ENCODE measurements at regions not wholly inside any gene's neighbourhood (a gene's known extent, or its start where the extent isn't known, plus 50 kb on each side); places are given as distances from the start of the nearest gene placed in this dataset.
A peak's percentile ranks its signal among the peaks of the same experiment; 100 is the strongest.

DNA sequence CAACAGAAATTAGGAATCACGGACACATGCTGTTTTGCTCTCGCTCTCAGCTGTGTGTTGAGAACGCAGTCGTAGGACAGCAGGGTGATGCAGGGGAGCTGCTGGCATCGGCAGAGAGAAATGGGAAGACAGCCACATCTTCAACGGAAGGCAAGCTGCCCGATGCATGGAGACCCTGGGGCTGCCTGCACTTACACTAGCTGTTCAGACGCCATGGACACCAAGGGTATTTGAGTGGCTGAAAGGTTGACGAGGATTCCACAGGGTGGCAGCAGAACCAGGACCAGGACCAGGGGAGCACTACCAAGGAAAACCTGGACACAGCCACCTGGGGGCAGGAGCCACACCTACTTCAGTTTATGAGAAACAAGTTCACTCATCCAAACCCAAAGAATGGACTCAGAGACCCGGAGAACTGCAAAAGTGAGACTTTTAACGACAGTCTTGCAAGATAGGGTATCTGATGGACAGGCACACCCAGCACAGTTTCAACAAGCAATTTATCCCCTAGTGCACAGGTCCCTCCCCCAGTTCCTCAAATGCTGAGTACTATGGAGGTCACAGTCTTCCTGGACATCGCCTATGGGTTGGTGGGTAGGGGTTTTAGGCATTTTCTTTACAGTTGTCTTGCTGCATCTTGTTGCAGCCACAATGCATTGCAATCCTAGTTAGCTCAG, 56.3 kb upstream of the ENTPD6 start:
- TF ChIP-seq, protein P1, sequence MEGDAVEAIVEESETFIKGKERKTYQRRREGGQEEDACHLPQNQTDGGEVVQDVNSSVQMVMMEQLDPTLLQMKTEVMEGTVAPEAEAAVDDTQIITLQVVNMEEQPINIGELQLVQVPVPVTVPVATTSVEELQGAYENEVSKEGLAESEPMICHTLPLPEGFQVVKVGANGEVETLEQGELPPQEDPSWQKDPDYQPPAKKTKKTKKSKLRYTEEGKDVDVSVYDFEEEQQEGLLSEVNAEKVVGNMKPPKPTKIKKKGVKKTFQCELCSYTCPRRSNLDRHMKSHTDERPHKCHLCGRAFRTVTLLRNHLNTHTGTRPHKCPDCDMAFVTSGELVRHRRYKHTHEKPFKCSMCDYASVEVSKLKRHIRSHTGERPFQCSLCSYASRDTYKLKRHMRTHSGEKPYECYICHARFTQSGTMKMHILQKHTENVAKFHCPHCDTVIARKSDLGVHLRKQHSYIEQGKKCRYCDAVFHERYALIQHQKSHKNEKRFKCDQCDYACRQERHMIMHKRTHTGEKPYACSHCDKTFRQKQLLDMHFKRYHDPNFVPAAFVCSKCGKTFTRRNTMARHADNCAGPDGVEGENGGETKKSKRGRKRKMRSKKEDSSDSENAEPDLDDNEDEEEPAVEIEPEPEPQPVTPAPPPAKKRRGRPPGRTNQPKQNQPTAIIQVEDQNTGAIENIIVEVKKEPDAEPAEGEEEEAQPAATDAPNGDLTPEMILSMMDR (conservative IDR thresholded peaks at IDR 0.05 in 1 of 2, IDR thresholded peaks at IDR 0.05 in 1 of 2; ENCODE audit: extremely low read depth in 1 of 2, insufficient read depth in 1 of 2, low read depth in 1 of 2, low read length in 2 of 2): peak in 1 of 2 donors; percentile 20
- TF ChIP-seq EZH2 (IDR thresholded peaks at IDR 0.05; ENCODE audit: borderline replicate concordance, low read length): no peak

Measured in mammary epithelial cell (primary cell).